ENCODE measurements at regions not wholly inside any gene's neighbourhood (a gene's known extent, or its start where the extent isn't known, plus 50 kb on each side); places are given as distances from the start of the nearest gene placed in this dataset.

- WGBS, 2 donors: 70 to 74% methylated on average over 2 of the region's 2 CpGs
Measured at GRCh38 chr13:65606622-65607021, 1623.5 kb downstream of the PCDH9 start.

GRCh38 chr13:65605396-65605795 is 1624.7 kb downstream of the PCDH9 start:
- no peak for DNase-seq
- Histone ChIP-seq H3K4me1 (no peaks in the 10 kb centered on the region), H3K27ac (no peak overlapping the region), H3K36me3 (no peaks in the 10 kb centered on the region), H3K27me3 (no peaks in the 10 kb centered on the region), H3K4me3 (no peak overlapping the region), H3K9me3 (no peaks in the 10 kb centered on the region)
- TF ChIP-seq CTCF (IDR thresholded peaks at IDR 0.05): no peak
- TF ChIP-seq POLR2A (IDR thresholded peaks at IDR 0.05): no peak
- intact Hi-C loops (cut with DNase I): no loop called here

More at GRCh38 chr13:65606622-65607021, 1623.5 kb downstream of the PCDH9 start:
- no peak overlapping the region for H3K27ac ChIP-seq
- no peak for DNase-seq
- intact Hi-C loops (cut with DNase I): no loop called here
- H3K27me3 ChIP-seq: no peaks in the 10 kb centered on the region
- H3K36me3 ChIP-seq: no peaks in the 10 kb centered on the region
- H3K4me1 ChIP-seq: no peaks in the 10 kb centered on the region
- no peak for TF ChIP-seq CTCF (IDR thresholded peaks at IDR 0.05)
- TF ChIP-seq POLR2A (IDR thresholded peaks at IDR 0.05): no peak
- no peaks in the 10 kb centered on the region for H3K9me3 ChIP-seq
- H3K4me3 ChIP-seq: no peak overlapping the region

- TF ChIP-seq POLR2A (IDR thresholded peaks at IDR 0.05) (no peak), CTCF (IDR thresholded peaks at IDR 0.05) (no peak)
- no peaks in the 10 kb centered on the region for H3K4me1 ChIP-seq
- DNase-seq: no peak
- no peak overlapping the region for H3K27ac ChIP-seq
- intact Hi-C loops (cut with DNase I): no loop called here
- no peak overlapping the region for H3K4me3 ChIP-seq
- no peaks in the 10 kb centered on the region for H3K9me3 ChIP-seq
- no peaks in the 10 kb centered on the region for H3K27me3 ChIP-seq
- 73 to 74% methylated on average over 3 of the region's 3 CpGs for WGBS, 2 donors
- no peaks in the 10 kb centered on the region for H3K36me3 ChIP-seq
Measured at GRCh38 chr13:65603160-65603559, 1627.0 kb downstream of the PCDH9 start.

GRCh38 chr13:65601855-65602254 is 1628.3 kb downstream of the PCDH9 start:
- Histone ChIP-seq H3K27me3 (no peaks in the 10 kb centered on the region), H3K36me3 (no peaks in the 10 kb centered on the region), H3K4me1 (no peaks in the 10 kb centered on the region), H3K9me3 (no peaks in the 10 kb centered on the region), H3K27ac (no peak overlapping the region), H3K4me3 (no peak overlapping the region)
- intact Hi-C loops (cut with DNase I): no loop called here
- no peak for DNase-seq
- 56 to 58% methylated on average over 1 of the region's 1 CpG for WGBS, 2 donors
- no peak for TF ChIP-seq CTCF (IDR thresholded peaks at IDR 0.05)
- no peak for TF ChIP-seq POLR2A (IDR thresholded peaks at IDR 0.05)

GRCh38 chr13:65600702-65601101 is 1629.4 kb downstream of the PCDH9 start:
- no peaks in the 10 kb centered on the region for H3K36me3 ChIP-seq
- no peaks in the 10 kb centered on the region for H3K27me3 ChIP-seq
- no peaks in the 10 kb centered on the region for H3K9me3 ChIP-seq
- DNase-seq: no peak
- no peak overlapping the region for H3K27ac ChIP-seq
- H3K4me1 ChIP-seq: no peaks in the 10 kb centered on the region
- no peak for TF ChIP-seq POLR2A (IDR thresholded peaks at IDR 0.05)
- no peak for TF ChIP-seq CTCF (IDR thresholded peaks at IDR 0.05)
- WGBS, 2 donors: 49 to 53% methylated on average over 4 of the region's 4 CpGs
- intact Hi-C loops (cut with DNase I): no loop called here
- no peak overlapping the region for H3K4me3 ChIP-seq
